ENCODE measurements at regions not wholly inside any gene's neighbourhood (a gene's known extent, or its start where the extent isn't known, plus 50 kb on each side); places are given as distances from the start of the nearest gene placed in this dataset.

- H3K36me3 ChIP-seq (ENCODE audit: control insufficient read depth in 4 of 4, insufficient read depth in 4 of 4, low read length in 4 of 4) = no peaks in the 10 kb centered on the region
- ATAC-seq (ENCODE audit: insufficient read depth, low FRiP score) = no peak
- H3K9ac ChIP-seq (ENCODE audit: insufficient read depth in 1 of 2, low read length in 2 of 2) = no peak overlapping the region
- no peak overlapping the region for H3K27ac ChIP-seq (ENCODE audit: low read depth in 1 of 2, low read length in 1 of 2)
- TF ChIP-seq CTCF (IDR thresholded peaks at IDR 0.05; ENCODE audit: control extremely low read depth, extremely low read depth) = no peak
- DNase-seq = no peak
- no peaks in the 10 kb centered on the region for H3K27me3 ChIP-seq (ENCODE audit: control insufficient read depth in 3 of 3, insufficient read depth in 3 of 3, low read length in 2 of 3)
- WGBS, 2 donors = 81 to 88% methylated on average over 12 of the region's 12 CpGs
- H3K4me1 ChIP-seq (ENCODE audit: control insufficient read depth in 5 of 5, insufficient read depth in 5 of 5, low read length in 5 of 5) = no peaks in the 10 kb centered on the region
- H3K4me3 ChIP-seq = no peak overlapping the region
- peaks cover 0 to 5% (median 2%) of the 10 kb centered on the region in 4 donors for H3K9me3 ChIP-seq (ENCODE audit: control insufficient read depth in 4 of 4, insufficient read depth in 3 of 4, low read length in 3 of 4)
These were observed 1091.8 kb downstream of the AACS start for GRCh38 chr12:126156806-126157574.

- Histone ChIP-seq H3K9ac (ENCODE audit: insufficient read depth in 1 of 2, low read length in 2 of 2) (no peak overlapping the region), H3K4me3 (no peak overlapping the region), H3K4me1 (ENCODE audit: control insufficient read depth in 5 of 5, insufficient read depth in 5 of 5, low read length in 5 of 5) (no peaks in the 10 kb centered on the region), H3K27me3 (ENCODE audit: control insufficient read depth in 3 of 3, insufficient read depth in 3 of 3, low read length in 2 of 3) (no peaks in the 10 kb centered on the region), H3K36me3 (ENCODE audit: control insufficient read depth in 4 of 4, insufficient read depth in 4 of 4, low read length in 4 of 4) (no peaks in the 10 kb centered on the region), H3K9me3 (ENCODE audit: control insufficient read depth in 4 of 4, insufficient read depth in 3 of 4, low read length in 3 of 4) (peaks cover 0 to 5% (median 2%) of the 10 kb centered on the region in 4 donors), H3K27ac (ENCODE audit: low read depth in 1 of 2, low read length in 1 of 2) (no peak overlapping the region)
- no peak for DNase-seq
- no peak for TF ChIP-seq CTCF (IDR thresholded peaks at IDR 0.05; ENCODE audit: control extremely low read depth, extremely low read depth)
- WGBS, 2 donors = 71 to 73% methylated on average over 5 of the region's 5 CpGs
- ATAC-seq (ENCODE audit: insufficient read depth, low FRiP score) = no peak
These were observed 1092.3 kb downstream of the AACS start for GRCh38 chr12:126157575-126157966.

GRCh38 chr12:126159139-126159538, 1093.9 kb downstream of the AACS start:
- ATAC-seq (ENCODE audit: insufficient read depth, low FRiP score) = no peak
- DNase-seq = no peak
- no peaks in the 10 kb centered on the region for H3K4me1 ChIP-seq (ENCODE audit: control insufficient read depth in 5 of 5, insufficient read depth in 5 of 5, low read length in 5 of 5)
- peaks cover 0 to 5% (median 2%) of the 10 kb centered on the region in 4 donors for H3K9me3 ChIP-seq (ENCODE audit: control insufficient read depth in 4 of 4, insufficient read depth in 3 of 4, low read length in 3 of 4)
- no peak for TF ChIP-seq CTCF (IDR thresholded peaks at IDR 0.05; ENCODE audit: control extremely low read depth, extremely low read depth)
- H3K36me3 ChIP-seq (ENCODE audit: control insufficient read depth in 4 of 4, insufficient read depth in 4 of 4, low read length in 4 of 4) = no peaks in the 10 kb centered on the region
- no peak overlapping the region for H3K27ac ChIP-seq (ENCODE audit: low read depth in 1 of 2, low read length in 1 of 2)
- H3K27me3 ChIP-seq (ENCODE audit: control insufficient read depth in 3 of 3, insufficient read depth in 3 of 3, low read length in 2 of 3) = no peaks in the 10 kb centered on the region
- H3K9ac ChIP-seq (ENCODE audit: insufficient read depth in 1 of 2, low read length in 2 of 2) = no peak overlapping the region
- no peak overlapping the region for H3K4me3 ChIP-seq
- 40 to 50% methylated on average over 5 of the region's 5 CpGs for WGBS, 2 donors
